HG03280 (cell line): ENCODE measurements at regions not wholly inside any gene's neighbourhood (a gene's known extent, or its start where the extent isn't known, plus 50 kb on each side); places are given as distances from the start of the nearest gene placed in this dataset.
"Not testable (repeated sequence)": the region's sequence is repeated elsewhere in the genome, so short reads cannot be mapped to it uniquely, and the experiment has no call there.

Experiments used
- ATAC-seq: cut with Tn5 transposase; IDR thresholded peaks from one replicate; pipeline ENCODE4 v1.9.1; 2021; ENCODE audit warnings: mild to moderate bottlenecking, moderate library complexity; ENCODE audit not compliant: unreplicated experiment

DNA sequence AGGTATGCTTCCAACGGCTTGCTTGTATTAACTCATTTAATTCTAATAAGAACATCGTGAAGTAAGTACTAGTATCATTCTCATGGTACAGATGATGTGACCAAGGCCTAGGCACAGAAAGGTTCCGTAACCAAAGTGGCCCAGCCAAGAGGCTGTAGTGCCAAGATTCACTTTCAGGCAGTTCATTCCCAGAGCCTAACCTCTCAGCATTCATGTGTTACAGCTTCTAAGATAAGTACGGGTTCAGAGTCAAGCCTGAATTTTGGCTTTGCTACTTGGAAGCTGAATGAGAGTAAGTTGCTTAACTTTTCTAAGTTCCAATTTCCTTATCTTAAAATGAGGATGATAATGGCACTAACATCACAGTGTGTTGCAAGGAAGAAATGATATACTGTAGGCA, 379.9 kb downstream of the AEBP2 start:
- no peak for ATAC-seq

GRCh38 chr12:19822476-19822875, 383.2 kb downstream of the AEBP2 start:
- no peak for ATAC-seq

GRCh38 chr12:19823326-19823725, 384.0 kb downstream of the AEBP2 start:
- ATAC-seq, result not testable (repeated sequence)

DNA sequence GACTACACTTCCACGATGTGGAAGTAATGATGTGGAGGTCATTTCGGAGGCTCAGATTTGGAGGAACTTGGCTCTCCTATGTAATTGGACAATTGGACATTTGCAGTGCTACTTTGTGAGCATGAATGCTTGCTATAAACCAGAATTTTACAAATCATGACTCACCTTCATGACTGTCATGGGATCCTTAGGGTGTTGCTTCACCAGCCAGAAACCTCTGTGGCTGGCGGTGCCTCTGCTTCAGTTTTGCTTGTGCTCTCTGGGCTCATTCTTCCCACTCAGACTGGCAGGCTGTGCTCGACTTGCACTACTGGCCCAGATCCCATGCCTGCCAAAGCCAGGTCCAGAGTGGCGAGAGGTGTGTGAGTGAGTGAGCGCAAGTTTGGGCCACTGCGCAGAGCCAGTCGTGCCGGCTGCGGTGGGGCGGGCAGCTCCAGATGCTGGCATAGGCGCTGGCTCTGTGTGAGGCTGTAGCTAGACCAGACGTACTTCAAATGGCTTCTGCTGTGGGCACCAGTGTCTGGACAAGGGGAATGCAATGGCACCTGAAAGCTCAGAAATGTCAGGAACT, 387.8 kb downstream of the AEBP2 start:
- no peak for ATAC-seq

GRCh38 chr12:19829100-19829853, 390.0 kb downstream of the AEBP2 start:
- no peak for ATAC-seq

- ATAC-seq, result no peak
Observed at GRCh38 chr12:19830446-19830845, 391.2 kb downstream of the AEBP2 start.

DNA sequence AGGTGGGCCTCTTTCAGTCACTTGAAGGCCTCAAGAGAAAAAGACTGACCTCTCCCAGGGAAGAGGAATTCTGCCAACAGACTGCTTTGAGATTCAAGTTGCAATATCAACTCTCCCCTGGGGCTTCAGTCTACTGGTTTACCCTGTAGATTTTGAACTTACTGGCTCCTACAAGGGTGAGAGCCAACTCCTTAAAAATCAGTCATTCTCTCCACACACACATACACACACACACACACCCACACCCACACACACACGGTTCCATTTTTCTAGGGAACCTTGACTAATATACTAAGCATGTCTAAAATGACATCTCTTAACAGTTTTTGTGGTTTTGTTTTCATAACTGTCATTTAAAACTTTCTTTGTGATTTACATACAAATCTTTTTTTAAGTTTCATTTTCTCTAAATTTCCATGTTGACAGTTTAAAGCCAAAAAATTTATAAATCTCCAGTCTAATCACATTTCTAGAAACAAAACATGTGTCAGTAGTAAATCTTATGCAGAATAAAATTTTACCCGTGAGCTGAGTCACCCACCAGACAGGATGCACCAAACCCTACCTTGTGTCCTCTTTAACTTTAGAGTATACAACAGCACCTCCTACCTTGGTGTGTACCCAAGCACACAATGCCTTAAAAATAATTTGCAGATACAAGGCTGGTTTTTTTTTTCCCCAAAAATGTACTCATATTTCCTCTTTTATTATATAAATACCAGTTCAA, 394.6 kb downstream of the AEBP2 start:
- ATAC-seq, result no peak

DNA sequence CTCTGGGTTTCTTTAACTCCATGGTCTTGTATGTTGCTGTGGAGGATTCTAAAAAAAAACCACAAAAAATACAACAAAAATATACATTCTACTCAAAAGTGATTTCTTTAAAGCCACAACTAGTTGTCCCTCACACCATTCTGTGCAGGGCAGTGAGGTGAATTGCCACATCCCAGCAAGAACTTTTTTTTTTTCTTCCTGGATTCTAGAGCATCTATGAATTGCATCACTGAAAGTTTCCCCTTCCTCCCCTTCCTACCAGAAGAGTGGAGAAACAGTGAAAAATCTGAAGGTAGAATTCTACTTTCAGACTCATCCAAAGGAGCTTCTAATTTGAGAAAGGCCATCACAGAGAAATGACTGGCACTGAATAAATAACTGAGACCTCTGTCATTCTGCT, 395.3 kb downstream of the AEBP2 start:
- no peak for ATAC-seq

GRCh38 chr12:19836056-19836455, 396.8 kb downstream of the AEBP2 start:
- ATAC-seq, result no peak

DNA sequence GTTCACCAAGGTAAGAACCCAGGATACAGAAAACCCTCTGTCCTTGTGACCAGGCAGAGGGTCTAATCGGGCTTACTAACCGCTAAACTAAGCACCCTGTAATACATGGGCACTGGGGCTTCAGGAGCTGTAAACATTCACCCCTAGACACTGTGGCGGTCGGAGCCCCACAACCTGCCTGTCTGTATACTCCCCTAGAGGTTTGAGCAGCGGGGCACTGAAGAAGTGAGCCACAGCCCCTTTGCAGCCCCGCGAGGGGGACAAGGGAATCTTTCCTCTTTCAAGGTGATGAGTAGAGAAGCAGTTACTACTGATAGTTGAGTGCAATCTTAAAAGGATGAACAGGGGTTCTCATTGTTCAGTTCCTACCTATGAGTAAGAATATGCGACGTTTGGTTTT, 397.2 kb downstream of the AEBP2 start:
- no peak for ATAC-seq

DNA sequence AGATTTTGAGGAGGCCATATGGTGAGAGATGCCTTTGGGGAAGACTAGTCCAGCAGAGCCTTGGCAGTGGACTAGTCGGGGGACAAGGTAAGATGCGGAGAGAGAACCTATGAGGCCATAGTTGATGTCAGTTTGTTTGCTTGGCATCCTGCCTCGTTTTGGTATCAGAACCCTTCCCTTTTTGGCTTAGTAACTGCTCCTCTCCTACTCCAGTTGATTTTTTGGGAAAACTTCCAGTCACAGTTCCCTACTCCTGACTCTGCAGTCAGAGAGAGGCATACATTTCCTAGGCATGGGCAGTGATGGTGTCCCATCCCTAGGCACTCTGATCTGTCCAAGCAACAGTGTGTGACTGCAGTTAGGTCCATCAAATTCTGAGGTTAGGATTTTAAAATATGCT, 398.3 kb downstream of the AEBP2 start:
- ATAC-seq, result no peak

GRCh38 chr12:19841451-19841850, 402.2 kb downstream of the AEBP2 start:
- ATAC-seq, result no peak

GRCh38 chr12:19842116-19842515, 402.8 kb downstream of the AEBP2 start:
- no peak for ATAC-seq

DNA sequence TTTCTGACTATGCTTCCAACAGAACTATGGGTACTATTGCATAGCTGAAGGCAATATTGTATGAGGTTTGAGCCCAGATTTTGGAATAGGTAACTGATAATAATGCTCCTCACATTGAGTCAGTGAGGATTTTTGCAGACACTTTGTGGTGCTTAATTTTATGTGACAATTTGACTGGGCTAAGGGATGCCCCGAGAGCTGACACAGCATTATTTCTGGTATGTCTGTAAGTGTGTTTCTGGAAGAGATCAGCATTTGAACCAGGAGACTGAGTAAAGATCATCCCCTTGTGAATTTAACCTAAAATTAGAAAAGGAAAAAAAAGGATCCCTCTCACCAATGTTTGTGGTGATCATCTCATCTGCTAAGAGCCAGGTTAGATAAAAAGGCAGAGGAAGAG, 404.9 kb downstream of the AEBP2 start:
- no peak for ATAC-seq

DNA sequence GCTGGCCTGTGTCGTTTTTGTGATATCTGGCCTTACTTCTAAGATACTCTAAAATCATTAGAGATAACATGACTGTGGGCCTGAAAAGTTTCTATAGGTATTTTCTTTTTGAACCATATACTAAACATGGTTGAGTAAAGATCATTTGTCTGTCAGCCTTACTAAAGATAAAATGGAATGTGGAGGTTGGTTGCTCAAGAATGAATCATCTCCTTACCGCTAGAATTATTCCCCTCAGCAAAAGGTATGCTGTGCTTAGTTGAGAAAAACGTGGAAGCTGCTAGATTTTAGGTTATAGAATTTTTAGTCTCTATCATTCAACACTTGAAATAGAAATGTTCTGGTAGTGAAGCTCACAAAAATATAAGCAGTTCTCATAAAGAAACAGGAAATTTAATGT, 407.3 kb downstream of the AEBP2 start:
- no peak for ATAC-seq

DNA sequence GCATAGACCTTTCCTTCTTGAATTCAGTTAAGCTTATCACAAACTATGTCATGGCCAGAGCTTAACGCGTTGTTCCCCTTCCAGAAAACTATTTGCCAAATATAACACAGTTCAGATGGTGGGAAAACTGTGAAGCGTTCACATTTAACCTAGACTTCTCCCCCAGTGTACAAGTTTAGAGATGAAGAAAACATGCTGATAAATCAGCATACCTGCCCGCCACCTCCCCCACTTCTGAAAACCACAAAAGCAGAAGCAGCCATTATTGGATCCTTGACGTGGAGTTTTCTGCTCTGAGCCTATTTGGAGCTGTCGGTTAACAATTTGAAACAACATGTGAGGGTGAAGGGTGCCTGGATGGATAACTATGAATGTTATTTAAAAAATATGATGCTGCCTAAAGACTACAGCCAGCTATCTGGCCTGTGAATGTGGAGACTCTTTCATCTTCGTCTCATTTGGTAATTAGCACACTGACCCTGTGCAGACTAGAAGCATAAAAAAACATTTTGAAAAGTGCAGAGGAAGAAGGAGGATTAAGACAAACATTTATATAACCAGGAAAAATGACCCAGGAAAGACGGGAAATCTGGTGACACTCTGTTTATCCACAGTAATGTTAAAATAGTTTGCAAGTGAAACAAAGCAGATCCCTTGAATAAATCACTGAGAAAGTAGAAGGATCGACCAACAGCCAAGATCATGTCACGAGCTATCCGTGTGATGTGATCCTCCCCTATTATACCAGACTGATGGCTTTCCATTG, 408.2 kb downstream of the AEBP2 start:
- no peak for ATAC-seq

- no peak for ATAC-seq
Observed at GRCh38 chr12:19848421-19848820, 409.1 kb downstream of the AEBP2 start.

GRCh38 chr12:19849208-19849607, 409.9 kb downstream of the AEBP2 start:
- ATAC-seq, result no peak

GRCh38 chr12:19850346-19851065, 411.2 kb downstream of the AEBP2 start:
- no peak for ATAC-seq

GRCh38 chr12:19852100-19852855, 413.0 kb downstream of the AEBP2 start:
- ATAC-seq, result no peak
